ENCODE measurements at regions not wholly inside any gene's neighbourhood (a gene's known extent, or its start where the extent isn't known, plus 50 kb on each side); places are given as distances from the start of the nearest gene placed in this dataset.

GRCh38 chr5:168042284-168043068 is 249.0 kb upstream of the WWC1 start:
- no peaks in the 10 kb centered on the region for H3K9me3 ChIP-seq (ENCODE audit: control insufficient read depth, insufficient read depth, low read depth, low read length)
- peaks cover 7% of the 10 kb centered on the region for H3K4me1 ChIP-seq (ENCODE audit: control insufficient read depth, insufficient read depth, low read length)
- H3K4me3 ChIP-seq (ENCODE audit: low read depth, low read length): no peak overlapping the region
- no peaks in the 10 kb centered on the region for H3K36me3 ChIP-seq (ENCODE audit: control insufficient read depth, insufficient read depth, low read length)
- no peak overlapping the region for H3K9ac ChIP-seq (ENCODE audit: low read length)
- H3K27me3 ChIP-seq (ENCODE audit: control insufficient read depth, insufficient read depth, low read length): peaks cover 17% of the 10 kb centered on the region; the same call in 1 of the 2 replicates
- H3K27ac ChIP-seq (ENCODE audit: low read depth, low read length): no peak overlapping the region

- Histone ChIP-seq H3K9ac (ENCODE audit: low read length) (no peak overlapping the region), H3K36me3 (ENCODE audit: control insufficient read depth, insufficient read depth, low read length) (no peaks in the 10 kb centered on the region), H3K27me3 (ENCODE audit: control insufficient read depth, insufficient read depth, low read length) (peaks cover 24% of the 10 kb centered on the region; the same call in 1 of the 2 replicates), H3K9me3 (ENCODE audit: control insufficient read depth, insufficient read depth, low read depth, low read length) (no peaks in the 10 kb centered on the region), H3K4me1 (ENCODE audit: control insufficient read depth, insufficient read depth, low read length) (peaks cover 19% of the 10 kb centered on the region), H3K27ac (ENCODE audit: low read depth, low read length) (no peak overlapping the region), H3K4me3 (ENCODE audit: low read depth, low read length) (no peak overlapping the region)
Observed at GRCh38 chr5:168046163-168046562, 245.3 kb upstream of the WWC1 start.

- Histone ChIP-seq H3K4me3 (ENCODE audit: low read depth, low read length) (no peak overlapping the region), H3K9ac (ENCODE audit: low read length) (no peak overlapping the region), H3K27me3 (ENCODE audit: control insufficient read depth, insufficient read depth, low read length) (peaks cover 24% of the 10 kb centered on the region; the same call in 1 of the 2 replicates), H3K36me3 (ENCODE audit: control insufficient read depth, insufficient read depth, low read length) (no peaks in the 10 kb centered on the region), H3K4me1 (ENCODE audit: control insufficient read depth, insufficient read depth, low read length) (peaks cover 19% of the 10 kb centered on the region), H3K27ac (ENCODE audit: low read depth, low read length) (no peak overlapping the region), H3K9me3 (ENCODE audit: control insufficient read depth, insufficient read depth, low read depth, low read length) (no peaks in the 10 kb centered on the region)
Observed at GRCh38 chr5:168047043-168047668, 244.3 kb upstream of the WWC1 start.

GRCh38 chr5:168047669-168048111 is 243.8 kb upstream of the WWC1 start:
- Histone ChIP-seq H3K9me3 (ENCODE audit: control insufficient read depth, insufficient read depth, low read depth, low read length) (no peaks in the 10 kb centered on the region), H3K4me1 (ENCODE audit: control insufficient read depth, insufficient read depth, low read length) (peaks cover 19% of the 10 kb centered on the region), H3K4me3 (ENCODE audit: low read depth, low read length) (no peak overlapping the region), H3K36me3 (ENCODE audit: control insufficient read depth, insufficient read depth, low read length) (no peaks in the 10 kb centered on the region), H3K27ac (ENCODE audit: low read depth, low read length) (no peak overlapping the region), H3K27me3 (ENCODE audit: control insufficient read depth, insufficient read depth, low read length) (peaks cover 24% of the 10 kb centered on the region; the same call in 1 of the 2 replicates), H3K9ac (ENCODE audit: low read length) (no peak overlapping the region)

- H3K9me3 ChIP-seq (ENCODE audit: control insufficient read depth, insufficient read depth, low read depth, low read length): no peaks in the 10 kb centered on the region
- no peaks in the 10 kb centered on the region for H3K36me3 ChIP-seq (ENCODE audit: control insufficient read depth, insufficient read depth, low read length)
- no peak overlapping the region for H3K9ac ChIP-seq (ENCODE audit: low read length)
- H3K27me3 ChIP-seq (ENCODE audit: control insufficient read depth, insufficient read depth, low read length): peaks cover 24% of the 10 kb centered on the region; the same call in 1 of the 2 replicates
- H3K4me1 ChIP-seq (ENCODE audit: control insufficient read depth, insufficient read depth, low read length): peaks cover 19% of the 10 kb centered on the region
- no peak overlapping the region for H3K27ac ChIP-seq (ENCODE audit: low read depth, low read length)
- H3K4me3 ChIP-seq (ENCODE audit: low read depth, low read length): no peak overlapping the region
Observed at GRCh38 chr5:168048486-168048885, 243.0 kb upstream of the WWC1 start.

- Histone ChIP-seq H3K9ac (ENCODE audit: low read length) (no peak overlapping the region), H3K4me3 (ENCODE audit: low read depth, low read length) (no peak overlapping the region), H3K27ac (ENCODE audit: low read depth, low read length) (no peak overlapping the region), H3K36me3 (ENCODE audit: control insufficient read depth, insufficient read depth, low read length) (no peaks in the 10 kb centered on the region), H3K9me3 (ENCODE audit: control insufficient read depth, insufficient read depth, low read depth, low read length) (no peaks in the 10 kb centered on the region; the same call in 1 of the 2 replicates), H3K4me1 (ENCODE audit: control insufficient read depth, insufficient read depth, low read length) (peaks cover 11% of the 10 kb centered on the region), H3K27me3 (ENCODE audit: control insufficient read depth, insufficient read depth, low read length) (peaks cover 17% of the 10 kb centered on the region; the same call in 1 of the 2 replicates)
Observed at GRCh38 chr5:168052686-168053085, 238.8 kb upstream of the WWC1 start.

- peaks cover 10% of the 10 kb centered on the region; the same call in 1 of the 2 replicates for H3K27me3 ChIP-seq (ENCODE audit: control insufficient read depth, insufficient read depth, low read length)
- H3K9ac ChIP-seq (ENCODE audit: low read length): no peak overlapping the region
- no peaks in the 10 kb centered on the region for H3K36me3 ChIP-seq (ENCODE audit: control insufficient read depth, insufficient read depth, low read length)
- H3K9me3 ChIP-seq (ENCODE audit: control insufficient read depth, insufficient read depth, low read depth, low read length): peaks cover 8% of the 10 kb centered on the region
- H3K27ac ChIP-seq (ENCODE audit: low read depth, low read length): no peak overlapping the region
- no peaks in the 10 kb centered on the region for H3K4me1 ChIP-seq (ENCODE audit: control insufficient read depth, insufficient read depth, low read length)
- H3K4me3 ChIP-seq (ENCODE audit: low read depth, low read length): no peak overlapping the region
Observed at GRCh38 chr5:168054091-168054490, 237.4 kb upstream of the WWC1 start.

GRCh38 chr5:168055141-168055683 is 236.2 kb upstream of the WWC1 start:
- Histone ChIP-seq H3K9me3 (ENCODE audit: control insufficient read depth, insufficient read depth, low read depth, low read length) (peaks cover 8% of the 10 kb centered on the region), H3K36me3 (ENCODE audit: control insufficient read depth, insufficient read depth, low read length) (no peaks in the 10 kb centered on the region), H3K4me3 (ENCODE audit: low read depth, low read length) (no peak overlapping the region), H3K27ac (ENCODE audit: low read depth, low read length) (no peak overlapping the region), H3K9ac (ENCODE audit: low read length) (no peak overlapping the region), H3K4me1 (ENCODE audit: control insufficient read depth, insufficient read depth, low read length) (no peaks in the 10 kb centered on the region), H3K27me3 (ENCODE audit: control insufficient read depth, insufficient read depth, low read length) (peaks cover 5% of the 10 kb centered on the region; the same call in 1 of the 2 replicates)

- no peak overlapping the region for H3K27ac ChIP-seq (ENCODE audit: low read depth, low read length)
- peaks cover 8% of the 10 kb centered on the region for H3K9me3 ChIP-seq (ENCODE audit: control insufficient read depth, insufficient read depth, low read depth, low read length)
- no peaks in the 10 kb centered on the region for H3K4me1 ChIP-seq (ENCODE audit: control insufficient read depth, insufficient read depth, low read length)
- no peaks in the 10 kb centered on the region for H3K36me3 ChIP-seq (ENCODE audit: control insufficient read depth, insufficient read depth, low read length)
- no peak overlapping the region for H3K9ac ChIP-seq (ENCODE audit: low read length)
- H3K4me3 ChIP-seq (ENCODE audit: low read depth, low read length): no peak overlapping the region
- no peaks in the 10 kb centered on the region for H3K27me3 ChIP-seq (ENCODE audit: control insufficient read depth, insufficient read depth, low read length)
Observed at GRCh38 chr5:168055961-168056360, 235.5 kb upstream of the WWC1 start.

- no peak overlapping the region for H3K27ac ChIP-seq (ENCODE audit: low read depth, low read length)
- H3K36me3 ChIP-seq (ENCODE audit: control insufficient read depth, insufficient read depth, low read length): no peaks in the 10 kb centered on the region
- no peaks in the 10 kb centered on the region for H3K4me1 ChIP-seq (ENCODE audit: control insufficient read depth, insufficient read depth, low read length)
- no peaks in the 10 kb centered on the region for H3K27me3 ChIP-seq (ENCODE audit: control insufficient read depth, insufficient read depth, low read length)
- H3K9ac ChIP-seq (ENCODE audit: low read length): no peak overlapping the region
- H3K9me3 ChIP-seq (ENCODE audit: control insufficient read depth, insufficient read depth, low read depth, low read length): peaks cover 8% of the 10 kb centered on the region
- no peak overlapping the region for H3K4me3 ChIP-seq (ENCODE audit: low read depth, low read length)
Observed at GRCh38 chr5:168056499-168057182, 234.8 kb upstream of the WWC1 start.
